Peyer's patch (tissue), 4 donors: ENCODE measurements at regions not wholly inside any gene's neighbourhood (a gene's known extent, or its start where the extent isn't known, plus 50 kb on each side); places are given as distances from the start of the nearest gene placed in this dataset.

Source experiments
- CTCF ChIP-seq, 6 experiments: fragments of 450-650 bp in 4 of 6; fragments of 200-600 bp in 2 of 6; sonication (generic) in 1 of 6; IDR thresholded peaks; one replicate each; pipeline ENCODE4 v1.5.1; 2017 to 2019; ENCODE audit warnings: antibody characterized with exemption in 6 of 6, mild to moderate bottlenecking in 3 of 6, moderate library complexity in 1 of 6
- POLR2A ChIP-seq, 2 donors: fragments of 450-650 bp; IDR thresholded peaks; one replicate each; pipeline ENCODE4 v1.5.1; 2017; ENCODE audit warnings: antibody characterized with exemption in 2 of 2, mild to moderate bottlenecking in 2 of 2, moderate library complexity in 2 of 2

GRCh38 chr13:111482806-111483620 is 162.6 kb downstream of the TEX29 start:
- TF ChIP-seq CTCF (IDR thresholded peaks at IDR 0.05) = no peak
- no peak for TF ChIP-seq POLR2A (IDR thresholded peaks at IDR 0.05)
